IPS-NIHi11 (cell line): ENCODE measurements at regions not wholly inside any gene's neighbourhood (a gene's known extent, or its start where the extent isn't known, plus 50 kb on each side); places are given as distances from the start of the nearest gene placed in this dataset.

ENCODE experiments used
- DNase-seq: peaks from one replicate; pipeline ENCODE4 v3.0.0; 2012; ENCODE audit warnings: mixed read lengths, low spot score

DNA sequence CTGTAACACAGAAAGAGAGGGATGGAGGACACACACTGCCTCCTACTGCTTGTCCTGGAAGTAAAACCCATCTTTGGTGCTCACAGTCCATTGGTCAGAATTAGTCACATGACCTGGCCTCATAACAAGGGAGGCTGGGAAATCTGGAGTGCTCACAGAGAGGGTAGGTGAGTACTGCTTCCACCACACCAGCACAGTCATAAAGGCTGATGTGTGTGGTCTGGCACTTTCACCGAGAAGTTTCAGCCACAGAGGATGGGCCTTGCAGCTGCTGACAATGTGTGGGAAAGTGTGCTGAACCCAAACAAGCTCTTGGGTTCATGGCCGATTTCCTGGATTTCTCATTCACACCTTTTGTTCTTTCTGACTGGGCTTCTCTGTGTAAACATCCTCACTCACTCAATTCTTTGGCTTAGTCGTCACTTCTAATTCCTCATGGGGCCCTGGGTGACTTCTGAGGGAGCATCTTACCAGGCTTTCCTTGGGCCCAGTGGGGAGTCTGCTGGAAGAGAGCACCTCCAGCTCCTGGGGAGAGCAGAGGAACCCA lies 100.7 kb downstream of the ASB7 start:
- no peak for DNase-seq

DNA sequence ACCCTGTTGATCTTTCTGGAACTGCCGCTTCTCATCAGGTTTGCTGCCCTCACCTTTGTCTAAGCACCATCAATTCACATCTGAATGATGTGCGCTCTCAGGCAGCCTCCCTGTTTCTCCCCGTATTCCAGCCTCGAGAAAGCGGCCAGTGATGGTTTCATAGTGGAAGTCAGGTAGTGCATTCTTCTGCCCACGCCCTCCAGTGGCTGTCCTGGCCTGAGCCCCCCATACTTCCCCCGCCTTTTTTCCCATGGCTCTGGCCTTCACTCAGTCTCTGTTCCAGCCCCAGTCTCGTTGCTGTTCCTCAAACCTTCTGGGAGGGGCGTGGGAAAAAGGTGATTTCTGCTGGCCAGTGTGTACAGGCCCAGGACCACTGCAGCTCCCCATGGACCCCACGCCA lies 101.3 kb downstream of the ASB7 start:
- DNase-seq: no peak

DNA sequence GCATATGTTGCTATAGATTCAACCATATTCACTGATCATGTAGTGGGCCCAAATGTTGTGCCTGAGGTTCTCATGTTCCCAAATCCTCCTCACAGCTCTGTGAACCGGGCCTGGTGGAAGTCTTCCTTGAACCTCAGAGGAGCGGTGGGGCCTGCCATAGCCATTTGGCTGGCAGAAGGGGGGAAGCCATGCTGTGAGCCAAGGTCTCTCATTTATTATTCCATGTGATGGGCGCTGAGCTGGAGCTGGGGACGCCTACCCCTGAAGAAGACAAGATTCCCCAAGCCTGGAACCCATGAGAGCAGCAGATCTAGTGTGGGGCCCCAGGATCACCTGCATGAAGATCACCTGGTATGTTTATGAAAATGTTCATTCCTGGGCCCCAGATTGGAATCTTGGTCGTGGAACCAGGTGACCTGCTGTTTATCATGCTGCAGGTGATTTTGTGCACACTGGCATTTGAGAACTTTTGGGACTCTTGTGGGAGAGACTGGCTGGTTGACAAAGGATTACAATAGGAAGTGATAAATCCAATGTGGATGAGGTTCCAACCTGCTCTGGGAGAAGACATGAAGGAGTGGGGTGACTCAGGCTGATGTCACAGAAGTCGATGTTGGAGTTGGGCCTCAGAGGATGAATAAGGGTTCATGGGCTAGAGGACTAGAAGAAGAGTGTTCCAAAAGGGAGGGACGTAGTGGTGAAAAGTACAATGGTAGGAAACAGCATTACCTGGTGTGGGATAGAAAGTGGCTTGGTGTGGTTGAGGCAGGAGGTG lies 102.1 kb downstream of the ASB7 start:
- DNase-seq: no peak

DNA sequence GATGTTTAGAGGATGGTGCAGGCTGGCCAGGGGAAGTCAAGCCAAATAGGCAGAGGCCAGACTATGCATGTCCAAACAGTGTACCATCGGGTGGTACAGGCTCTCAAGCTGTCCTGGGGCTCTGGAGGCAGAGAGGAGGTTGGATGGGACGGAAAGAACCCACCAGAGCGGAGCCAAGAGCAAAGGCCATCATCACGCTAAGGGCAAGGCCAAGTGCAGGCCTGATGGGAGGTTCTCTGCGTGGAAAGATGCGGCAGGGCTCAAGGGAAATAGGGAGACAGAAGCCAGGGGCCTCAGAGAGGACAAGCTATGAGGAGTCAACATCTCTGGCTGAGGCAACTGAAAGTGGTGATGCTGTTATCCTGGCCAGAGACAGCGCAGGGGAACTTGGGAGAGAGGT lies 102.7 kb downstream of the ASB7 start:
- no peak for DNase-seq

DNA sequence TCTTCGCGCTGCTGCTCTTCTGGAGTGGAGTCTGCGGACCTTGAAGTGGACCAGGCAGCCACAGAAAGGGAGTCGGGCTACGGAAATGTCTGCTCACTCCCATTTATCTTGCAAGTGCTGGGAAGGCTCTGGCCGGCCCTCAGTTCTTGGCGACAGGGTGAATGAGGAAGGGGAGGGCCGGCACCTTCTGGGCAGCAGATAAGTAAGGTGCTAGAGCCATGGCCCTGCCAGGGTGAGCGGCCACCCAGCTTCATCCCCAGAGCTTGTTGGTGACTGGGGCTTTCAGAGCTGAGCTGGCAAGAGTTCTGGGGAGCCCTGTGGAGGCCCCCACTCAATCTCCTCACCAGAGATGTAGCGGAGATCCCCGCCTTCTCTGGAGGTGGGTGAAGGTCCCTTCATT lies 103.5 kb downstream of the ASB7 start:
- no peak for DNase-seq

DNA sequence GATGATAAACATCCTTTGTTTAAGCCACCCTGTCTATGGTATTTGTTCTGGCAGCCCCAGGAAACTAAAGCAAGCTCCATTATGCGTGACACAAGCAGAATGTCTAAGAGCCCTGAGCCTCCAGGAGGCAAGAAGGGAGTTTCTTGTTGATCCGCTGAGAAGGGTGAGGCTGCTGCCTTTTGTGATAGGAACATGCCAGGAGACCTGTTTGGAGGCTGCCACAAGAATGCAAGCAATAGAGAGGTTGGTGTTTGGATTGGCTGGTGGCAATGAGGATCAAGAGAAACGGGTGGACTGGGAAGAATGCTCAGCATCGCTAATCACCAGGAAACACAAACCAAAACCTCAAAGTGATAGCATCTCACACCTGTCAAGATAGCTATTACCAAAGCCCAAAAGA lies 104.8 kb downstream of the ASB7 start:
- DNase-seq: no peak

DNA sequence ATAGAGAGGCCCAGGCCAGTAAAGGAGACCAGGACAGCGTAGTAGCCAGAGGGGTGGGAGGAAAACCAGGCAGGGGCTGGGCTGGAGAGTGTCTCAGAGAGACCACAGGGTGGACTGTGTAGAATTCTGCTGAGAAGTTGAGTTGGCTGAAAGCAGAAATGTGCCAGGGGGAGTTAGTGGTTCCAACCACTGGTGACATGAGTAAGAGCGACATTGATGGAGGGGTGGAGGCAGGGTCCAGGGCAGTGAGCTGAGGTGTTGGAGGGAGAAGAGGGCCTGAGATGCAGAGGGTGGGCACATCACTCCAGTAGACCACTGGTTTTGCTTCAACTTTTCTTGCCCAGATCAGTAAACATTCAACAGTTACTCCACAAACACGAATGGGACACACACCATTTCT lies 106.5 kb downstream of the ASB7 start:
- no peak for DNase-seq

DNA sequence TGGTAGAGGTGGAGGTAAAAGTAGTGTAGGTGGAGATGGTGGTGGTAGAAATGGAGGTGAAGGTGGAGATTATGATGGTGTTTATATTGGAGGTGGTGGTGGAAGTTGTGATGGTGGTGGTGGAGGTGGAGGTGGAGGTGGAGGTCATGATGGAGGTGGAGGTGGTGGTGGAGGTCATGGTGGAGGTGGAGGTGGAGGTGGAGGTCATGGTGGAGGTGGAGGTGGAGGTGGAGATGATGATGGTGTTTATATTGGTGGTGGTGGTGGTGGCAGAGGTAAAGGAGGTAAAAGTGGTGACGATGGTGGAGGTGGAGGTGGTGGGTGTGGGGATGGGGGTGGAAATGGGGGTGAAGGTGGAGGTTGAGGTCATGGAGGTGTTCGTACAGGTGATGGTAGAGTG lies 107.8 kb downstream of the ASB7 start:
- no peak for DNase-seq

DNA sequence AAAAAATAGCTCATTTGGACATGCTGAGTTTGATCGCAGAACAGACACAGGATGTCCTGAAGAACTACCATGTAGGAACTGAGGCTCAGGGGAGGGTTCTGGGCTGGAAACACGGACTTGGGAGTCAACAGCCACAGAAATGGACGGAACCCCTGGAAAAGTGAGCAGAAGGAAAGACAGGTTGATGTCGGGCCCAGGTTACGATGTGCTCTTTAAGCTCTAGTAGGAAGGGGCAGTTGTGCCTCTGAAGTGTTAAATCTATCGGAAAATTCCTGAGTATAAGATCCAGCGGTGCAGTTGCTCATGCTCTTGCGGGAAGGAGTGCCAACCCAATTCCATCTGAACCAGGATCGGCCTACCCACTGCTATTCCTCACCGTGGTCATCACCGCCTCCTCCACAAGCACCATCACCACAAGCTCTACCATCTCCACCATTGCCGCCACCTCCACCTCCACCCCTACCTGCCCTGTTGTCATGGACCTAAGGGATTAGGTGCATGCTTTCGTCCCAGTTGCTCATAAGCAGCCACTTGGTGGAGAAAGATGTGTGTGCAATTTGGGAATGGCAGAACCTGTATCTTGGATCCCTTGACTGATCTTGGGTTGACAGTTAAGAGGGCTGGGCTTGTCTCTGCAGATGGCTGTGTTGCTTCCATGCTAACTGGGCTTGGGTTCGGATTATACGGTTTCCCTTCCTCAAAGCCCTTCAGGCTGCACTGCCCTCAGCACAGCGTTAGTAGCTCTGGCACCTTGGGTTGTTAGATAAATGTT lies 108.5 kb downstream of the ASB7 start:
- no peak for DNase-seq

DNA sequence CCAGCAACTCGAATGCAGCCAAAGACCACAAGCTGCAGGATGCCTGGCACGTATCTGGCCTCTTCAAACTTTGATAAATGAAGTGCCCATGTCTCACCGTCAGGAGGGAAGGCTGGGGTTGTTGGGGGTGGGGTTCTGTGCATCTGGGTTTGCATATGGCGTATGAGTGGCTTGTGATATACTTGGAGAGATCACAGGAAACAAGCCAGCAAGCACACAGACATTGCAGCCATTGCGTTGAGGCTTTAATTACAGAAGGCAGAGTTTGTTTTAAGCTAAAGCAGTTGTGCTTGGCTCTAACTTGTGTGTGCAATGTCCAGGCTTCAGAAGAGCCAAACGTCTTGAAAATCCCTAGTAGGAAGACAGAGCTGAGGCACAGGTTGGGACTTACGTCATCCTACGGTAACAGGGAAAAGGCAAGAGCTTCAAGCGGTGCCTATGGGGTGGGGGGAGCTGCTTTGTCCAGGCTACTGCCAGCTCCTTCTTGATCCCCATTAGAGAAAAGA lies 109.2 kb downstream of the ASB7 start:
- DNase-seq: no peak

DNA sequence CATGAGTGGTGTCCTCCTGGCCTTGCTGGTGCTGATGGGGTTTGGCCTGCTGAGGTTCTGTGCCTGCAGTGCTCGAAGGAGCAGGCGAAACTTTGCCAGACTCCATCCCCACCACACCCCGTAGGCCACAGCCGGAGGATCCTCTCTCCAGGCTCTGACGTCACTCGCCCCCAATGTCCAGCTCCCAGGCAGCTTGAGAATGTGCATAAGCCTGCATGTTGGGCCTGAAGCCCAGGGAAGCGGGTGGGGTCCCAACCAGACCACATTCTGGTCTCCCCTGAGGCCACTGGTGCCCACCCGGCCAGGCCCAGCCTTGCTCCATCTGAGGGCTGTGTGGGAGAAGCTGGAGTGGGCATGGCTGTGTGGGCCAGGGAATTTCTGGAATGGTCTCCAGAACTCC lies 109.8 kb downstream of the ASB7 start:
- no peak for DNase-seq

DNA sequence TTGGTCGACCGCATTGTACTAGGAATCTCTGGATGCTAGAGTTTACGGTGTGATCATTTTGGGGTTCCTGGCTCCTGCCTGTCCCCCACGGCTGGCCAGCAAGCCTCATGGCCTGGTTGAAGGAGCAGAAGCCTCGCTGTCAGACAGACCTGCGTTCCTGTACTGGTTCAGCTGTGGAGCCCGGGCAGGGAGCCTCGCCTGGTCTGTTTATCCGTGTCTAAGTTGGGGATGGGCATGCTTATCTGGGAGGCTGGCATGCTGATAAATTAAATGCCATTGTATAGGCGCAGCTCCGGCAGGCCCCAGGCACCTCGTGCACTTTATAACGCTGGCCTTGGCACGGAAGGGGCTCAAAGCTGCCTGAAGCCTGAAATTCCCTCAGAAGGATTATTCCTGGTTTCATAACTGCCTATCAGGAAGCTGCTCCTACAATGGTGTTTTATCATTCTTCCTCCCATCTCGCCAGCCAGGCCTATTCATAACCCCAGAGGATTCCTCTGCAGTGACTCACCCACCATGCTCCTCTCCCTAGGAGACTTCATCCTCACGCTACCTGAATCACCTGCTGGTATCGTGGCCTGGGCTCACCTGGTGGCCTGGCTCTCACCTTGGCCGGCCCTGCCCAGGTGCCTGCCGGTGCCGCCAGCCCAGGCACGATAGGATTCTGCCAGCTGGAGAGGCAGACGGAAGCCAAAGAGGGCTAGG lies 110.9 kb downstream of the ASB7 start:
- peak; percentile 57 for DNase-seq

DNA sequence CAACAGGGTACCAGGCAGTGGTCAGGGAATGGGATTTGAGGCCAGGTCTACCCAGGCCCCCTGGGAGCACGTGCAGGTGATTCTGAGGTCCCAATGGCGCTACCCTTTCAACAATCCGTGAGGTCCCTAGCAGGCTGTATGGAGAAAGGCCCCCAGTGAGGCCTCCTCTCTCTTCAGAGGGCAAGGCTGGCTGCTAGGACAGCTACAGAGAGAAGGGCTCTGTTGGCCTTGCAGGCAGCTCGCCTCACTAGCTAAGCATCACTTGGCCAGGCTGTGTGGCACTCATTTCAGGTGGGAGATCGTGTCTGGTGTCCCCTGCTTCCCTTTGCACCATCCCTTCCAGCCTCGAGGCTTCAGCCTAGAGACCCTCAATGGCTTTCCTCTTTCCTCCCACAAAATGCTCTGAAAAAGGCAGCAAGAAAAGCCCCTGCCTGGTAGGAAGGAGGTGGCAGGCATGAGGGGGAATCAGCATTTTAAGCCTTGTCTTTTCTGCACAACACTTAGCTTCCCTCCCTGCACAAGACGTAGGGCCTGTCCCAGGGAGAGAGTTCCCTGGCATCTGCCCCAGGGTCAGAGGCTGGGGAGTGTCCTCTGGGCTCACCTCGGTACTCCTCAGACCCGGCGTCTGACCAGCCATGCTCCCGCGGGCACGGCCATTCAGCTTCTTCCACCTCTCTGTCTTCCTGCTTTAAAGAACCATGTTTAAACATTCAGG lies 111.8 kb downstream of the ASB7 start:
- DNase-seq: no peak

DNA sequence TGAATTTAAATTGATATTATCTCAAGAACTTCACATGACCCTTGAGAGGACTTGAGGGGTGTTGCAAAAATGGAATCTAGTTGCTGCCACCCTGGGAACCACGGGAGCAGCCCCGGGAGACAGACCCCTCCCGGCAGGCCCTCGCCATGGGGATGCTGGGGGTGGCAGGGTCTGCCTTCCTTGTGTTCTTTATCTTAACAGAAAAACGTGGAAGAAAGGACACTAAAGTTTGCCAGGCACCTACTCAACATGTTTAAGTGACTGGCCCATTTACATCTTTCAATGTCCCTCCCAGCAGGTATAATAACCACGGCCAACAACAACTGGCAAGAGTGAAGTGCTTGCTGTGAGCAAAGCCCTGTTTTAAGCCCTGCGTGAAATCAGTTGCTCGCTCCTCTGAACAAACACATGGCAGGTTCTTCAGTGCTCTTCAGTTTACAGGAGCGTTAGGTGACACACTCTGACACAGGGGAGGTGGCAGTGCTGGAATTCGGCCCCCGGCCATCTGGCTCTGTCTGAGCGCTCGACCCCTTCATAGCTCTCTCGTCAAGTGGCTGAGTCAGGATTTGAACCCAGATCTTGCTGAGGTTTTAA lies 112.5 kb downstream of the ASB7 start:
- DNase-seq: no peak

DNA sequence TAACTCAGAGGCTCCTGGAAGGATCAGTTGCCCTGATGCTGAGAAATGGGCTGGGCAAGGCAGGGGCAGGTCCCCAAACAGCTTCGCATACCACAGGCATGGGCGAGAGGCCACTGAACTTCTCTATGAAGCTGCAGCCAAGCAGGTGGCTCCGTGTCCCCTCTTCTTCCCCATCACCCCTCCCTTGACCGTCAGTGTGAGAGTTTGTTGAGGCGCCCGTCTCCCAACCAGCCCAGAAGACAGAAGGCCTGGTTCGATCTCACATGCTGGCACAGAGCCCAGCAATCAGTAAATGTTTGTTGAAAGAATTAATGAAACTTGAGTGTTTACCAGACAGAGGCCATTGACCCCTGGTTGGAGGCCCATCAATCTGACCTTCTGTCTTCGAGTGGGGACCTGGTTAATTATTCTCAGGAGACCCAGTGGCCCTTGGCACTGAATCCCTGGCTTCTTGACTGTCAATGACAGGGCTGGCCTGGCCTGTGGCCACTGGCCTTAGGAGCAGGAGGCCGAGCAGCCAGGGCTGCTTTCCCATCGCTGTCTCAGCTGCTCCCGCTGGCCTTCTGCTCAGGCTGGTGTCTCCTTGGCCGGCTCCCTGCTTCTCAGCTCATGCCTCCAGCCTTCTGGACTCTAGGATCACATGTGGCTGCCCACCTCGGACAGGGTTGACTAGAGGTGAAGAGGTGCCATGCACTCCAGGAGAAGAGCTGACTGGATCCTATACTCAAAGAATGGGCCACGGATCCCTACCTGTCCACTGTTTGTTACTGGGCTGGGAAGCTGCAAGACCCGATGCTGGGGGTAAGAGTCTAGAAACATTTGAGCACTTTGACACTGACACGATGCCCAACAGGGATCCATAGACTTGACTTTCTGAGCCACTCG lies 113.4 kb downstream of the ASB7 start:
- no peak for DNase-seq

DNA sequence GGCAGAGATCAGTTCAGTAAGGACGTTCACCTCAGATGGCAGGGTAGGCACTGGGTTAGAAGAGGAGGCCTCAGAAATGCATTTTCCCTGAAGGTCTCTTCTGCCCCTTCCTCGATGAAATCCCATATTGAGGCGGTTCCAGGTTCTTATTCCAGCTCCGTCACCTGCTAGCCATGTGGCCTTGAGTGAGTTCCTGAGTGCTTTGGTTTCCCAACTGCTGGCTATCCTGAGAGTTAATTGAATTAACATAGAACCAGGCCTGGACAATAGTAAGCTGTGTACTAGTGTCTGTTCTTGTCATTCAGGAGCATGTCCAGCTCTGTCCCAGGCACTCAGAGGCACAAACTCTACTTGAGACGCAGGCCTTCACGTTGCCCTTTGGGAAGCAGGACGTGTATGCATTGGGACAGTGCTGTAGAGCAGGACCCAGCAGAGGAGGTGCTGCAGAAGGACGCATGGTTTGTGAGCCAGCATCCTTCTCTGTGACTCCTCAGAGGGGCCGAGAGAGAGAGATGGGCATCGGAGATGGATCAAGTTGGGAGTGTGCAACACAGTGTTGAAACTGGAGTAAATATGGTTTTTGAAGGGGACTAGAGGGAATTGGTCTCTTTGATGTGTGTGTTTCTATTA lies 114.2 kb downstream of the ASB7 start:
- no peak for DNase-seq

DNA sequence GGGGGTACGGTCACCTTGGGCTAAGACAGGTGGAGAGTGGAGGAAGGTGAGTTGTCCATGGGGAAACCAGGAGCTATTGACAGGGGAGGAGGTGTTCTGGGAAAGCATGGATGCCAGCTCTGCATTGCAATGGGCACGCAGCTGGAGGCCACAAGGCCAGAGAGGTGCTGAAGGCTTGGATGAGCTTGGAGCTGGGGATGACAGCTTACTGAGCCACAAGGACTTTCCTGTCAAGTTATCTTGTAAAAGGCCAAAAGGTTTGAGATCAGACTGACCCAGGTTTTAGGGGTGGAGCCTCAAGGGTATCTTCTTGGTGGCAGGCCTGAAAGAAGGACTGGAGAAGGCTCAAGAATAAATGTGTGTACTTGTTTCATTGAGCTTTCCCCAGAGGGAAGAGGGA lies 115.2 kb downstream of the ASB7 start:
- no peak for DNase-seq

DNA sequence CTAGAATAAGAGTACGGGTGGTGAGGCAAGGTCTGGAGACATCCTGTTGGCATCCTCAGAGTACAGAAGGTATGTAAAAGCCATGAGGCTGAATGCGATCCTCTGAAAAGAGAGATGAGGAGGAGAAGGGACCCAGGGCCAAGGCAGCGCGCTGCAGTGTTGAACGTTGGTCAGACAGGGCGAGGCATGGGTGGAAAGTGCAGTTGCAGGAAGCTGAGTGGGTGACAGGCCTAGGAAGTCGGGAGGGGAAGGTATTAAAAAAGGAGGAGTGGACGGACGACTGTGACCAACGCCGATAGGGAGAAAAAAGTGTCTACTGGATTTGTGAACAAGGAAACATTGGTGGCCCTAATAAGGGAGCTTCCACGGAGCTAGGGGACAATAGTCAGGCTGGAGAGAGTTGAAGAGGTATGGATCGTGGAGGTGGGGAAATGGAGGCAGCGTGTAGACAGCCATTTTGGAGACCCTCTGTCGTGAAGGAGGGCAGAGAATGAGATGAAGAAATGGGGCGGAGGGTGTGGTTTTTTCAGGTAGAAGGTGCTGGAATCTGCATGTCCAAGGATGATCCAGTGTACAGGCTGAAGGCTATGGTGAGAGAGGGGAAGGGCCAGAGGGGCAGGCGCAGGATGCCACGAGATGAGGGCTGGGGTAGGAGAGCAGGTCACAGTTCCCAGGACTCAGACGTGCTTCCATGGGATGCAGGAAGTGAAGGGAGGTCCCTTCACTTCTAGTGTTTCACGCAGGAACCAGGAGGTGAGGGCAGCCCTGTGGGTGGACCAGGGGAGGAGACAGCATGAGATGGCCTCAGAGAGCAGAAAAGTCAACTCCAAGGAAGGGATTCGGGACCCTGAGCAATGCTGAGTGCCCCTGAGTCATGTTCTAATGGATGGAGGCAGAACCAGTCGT lies 115.9 kb downstream of the ASB7 start:
- DNase-seq: no peak

DNA sequence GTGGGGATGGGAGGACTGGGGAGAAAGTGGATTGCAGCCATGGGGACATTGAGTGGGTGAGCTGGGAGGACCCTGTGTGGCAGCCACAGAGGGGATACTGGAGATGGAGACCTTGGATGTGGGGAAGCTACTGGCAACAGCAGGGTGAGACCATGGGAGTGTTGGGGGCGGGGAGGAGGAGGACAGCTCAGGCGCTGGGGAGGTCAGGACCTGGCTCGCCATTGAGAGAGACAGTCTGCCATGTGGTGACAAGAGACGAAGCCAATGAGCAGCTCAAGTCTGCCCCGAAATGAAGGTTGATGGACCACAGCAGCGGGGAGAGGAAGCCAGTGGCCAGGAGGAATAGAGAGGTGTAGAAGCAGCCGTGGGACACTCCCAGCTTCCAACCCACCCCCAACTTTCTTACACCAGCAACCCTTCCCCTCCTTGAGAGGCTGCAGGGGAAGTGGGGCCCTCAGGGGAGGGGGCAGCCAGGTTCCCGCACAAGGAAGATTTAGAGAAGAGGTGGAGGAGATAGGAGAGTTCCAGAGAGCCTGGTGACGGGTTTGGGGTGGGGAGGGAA lies 118.1 kb downstream of the ASB7 start:
- DNase-seq: no peak
